HEK293 (cell line): ENCODE measurements at regions not wholly inside any gene's neighbourhood (a gene's known extent, or its start where the extent isn't known, plus 50 kb on each side); places are given as distances from the start of the nearest gene placed in this dataset.

Source experiments
- CTCF ChIA-PET: fragments of 350-600 bp; formaldehyde crosslinking; extraction: SDS; loops from one replicate; lab custom pipeline; 2021; ENCODE audit warnings: antibody characterized with exemption; lab: Yijun Ruan, JAX
- POLR2A ChIA-PET: fragments of 300-600 bp; formaldehyde crosslinking; extraction: SDS; loops from one replicate; lab custom pipeline; 2020; ENCODE audit warnings: antibody characterized with exemption, inconsistent platforms; lab: Yijun Ruan, JAX
- H3K27ac ChIP-seq: fragments of 200-500 bp; sonication (Bioruptor generic); 2 replicates; pipeline ENCODE4 v1.5.1; 2014; ENCODE audit warnings: low read depth, low read length, control low read depth, inconsistent platforms; ENCODE audit errors: extremely low read depth
- H3K36me3 ChIP-seq, 2 experiments: fragments of 200-500 bp in 1 of 2; sonication (Bioruptor generic) in 1 of 2; 1 replicate in 1 of 2; 2 replicates in 1 of 2; pipeline ENCODE4 v1.5.1; 2014 to 2017; ENCODE audit warnings: inconsistent platforms in 2 of 2, low read length in 2 of 2; ENCODE audit not compliant: control insufficient read depth in 2 of 2, insufficient read depth in 1 of 2
- H3K4me1 ChIP-seq: fragments of 200-500 bp; sonication (Bioruptor generic); 2 replicates; pipeline ENCODE4 v1.5.1; 2014; ENCODE audit warnings: mild to moderate bottlenecking, low read length, inconsistent platforms; ENCODE audit not compliant: control insufficient read depth, insufficient read depth
- H3K4me3 ChIP-seq: 2 replicates; pipeline ENCODE4 v1.5.1; 2011; ENCODE audit warnings: low read depth, mild to moderate bottlenecking, control low read depth, low read length, moderate library complexity
- H3K9me3 ChIP-seq: fragments of 200-500 bp; sonication (Bioruptor generic); 2 replicates; pipeline ENCODE4 v1.5.1; 2014; ENCODE audit warnings: low read depth, low read length, inconsistent platforms; ENCODE audit not compliant: control insufficient read depth, insufficient read depth
- GLI2 ChIP-seq: fragments of 450-650 bp; formaldehyde crosslinking; IDR thresholded peaks from 2 replicates; pipeline ENCODE4; 2017; ENCODE audit warnings: missing biosample characterization, missing genetic modification characterization, low read depth, borderline replicate concordance
- GLIS1 ChIP-seq: fragments of 450-650 bp; formaldehyde crosslinking; IDR thresholded peaks from 2 replicates; pipeline ENCODE4 v1.5.1; 2016; ENCODE audit warnings: missing biosample characterization, missing genetic modification characterization
- GLIS2 ChIP-seq: fragments of 450-650 bp; formaldehyde crosslinking; IDR thresholded peaks from 2 replicates; pipeline ENCODE4 v1.5.1; 2016; ENCODE audit warnings: missing biosample characterization, missing genetic modification characterization
- IKZF3 ChIP-seq: fragments of 450-650 bp; IDR thresholded peaks from 2 replicates; pipeline ENCODE4 v1.5.0; 2018; ENCODE audit warnings: missing biosample characterization, mild to moderate bottlenecking, missing genetic modification characterization, moderate library complexity
- OSR2 ChIP-seq: fragments of 450-650 bp; formaldehyde crosslinking; IDR thresholded peaks from 2 replicates; pipeline ENCODE4 v1.5.1; 2016; ENCODE audit warnings: missing biosample characterization, missing genetic modification characterization
- ZBTB1 ChIP-seq: fragments of 450-650 bp; formaldehyde crosslinking; IDR thresholded peaks from 2 replicates; pipeline ENCODE4 v1.5.1; 2016; ENCODE audit warnings: missing biosample characterization, missing genetic modification characterization
- ZBTB17 ChIP-seq: fragments of 450-650 bp; formaldehyde crosslinking; IDR thresholded peaks from 2 replicates; pipeline ENCODE4 v1.5.1; 2016; ENCODE audit warnings: missing biosample characterization, missing genetic modification characterization
- ZBTB8A ChIP-seq: fragments of 450-650 bp; formaldehyde crosslinking; IDR thresholded peaks from 2 replicates; pipeline ENCODE4 v1.5.1; 2016; ENCODE audit warnings: missing biosample characterization, missing genetic modification characterization
- ZFP3 ChIP-seq: fragments of 450-650 bp; formaldehyde crosslinking; IDR thresholded peaks from 2 replicates; pipeline ENCODE4 v1.5.1; 2016; ENCODE audit warnings: low read depth, missing biosample characterization, missing genetic modification characterization
- ZFP41 ChIP-seq: fragments of 450-650 bp; formaldehyde crosslinking; IDR thresholded peaks from 2 replicates; pipeline ENCODE4 v1.5.1; 2016; ENCODE audit warnings: missing biosample characterization, missing genetic modification characterization, borderline replicate concordance
- ZIC2 ChIP-seq: fragments of 450-650 bp; formaldehyde crosslinking; IDR thresholded peaks from 2 replicates; pipeline ENCODE4 v1.5.1; 2016; ENCODE audit warnings: missing biosample characterization, missing genetic modification characterization
- ZNF169 ChIP-seq: fragments of 450-650 bp; formaldehyde crosslinking; IDR thresholded peaks from 2 replicates; pipeline ENCODE4 v1.5.1; 2016; ENCODE audit warnings: missing biosample characterization, missing genetic modification characterization
- ZNF174 ChIP-seq: fragments of 450-650 bp; formaldehyde crosslinking; IDR thresholded peaks from 2 replicates; pipeline ENCODE4 v1.5.0; 2017; ENCODE audit warnings: missing biosample characterization, mild to moderate bottlenecking, missing genetic modification characterization
- ZNF223 ChIP-seq: fragments of 450-650 bp; formaldehyde crosslinking; IDR thresholded peaks from 2 replicates; pipeline ENCODE4 v1.5.1; 2016; ENCODE audit warnings: missing biosample characterization, missing genetic modification characterization
- ZNF23 ChIP-seq: fragments of 450-650 bp; formaldehyde crosslinking; IDR thresholded peaks from 2 replicates; pipeline ENCODE4 v1.5.1; 2016; ENCODE audit warnings: missing biosample characterization, missing genetic modification characterization, borderline replicate concordance
- ZNF266 ChIP-seq: fragments of 450-650 bp; formaldehyde crosslinking; IDR thresholded peaks from 2 replicates; pipeline ENCODE4 v1.5.1; 2016; ENCODE audit warnings: missing biosample characterization, missing genetic modification characterization, low read depth
- ZNF404 ChIP-seq: fragments of 450-650 bp; formaldehyde crosslinking; IDR thresholded peaks from 2 replicates; pipeline ENCODE4 v1.5.1; 2017; ENCODE audit warnings: missing biosample characterization, missing genetic modification characterization
- ZNF48 ChIP-seq: fragments of 450-650 bp; formaldehyde crosslinking; IDR thresholded peaks from 2 replicates; pipeline ENCODE4 v1.5.1; 2016; ENCODE audit warnings: missing biosample characterization, missing genetic modification characterization
- ZNF560 ChIP-seq: fragments of 450-650 bp; formaldehyde crosslinking; IDR thresholded peaks from 2 replicates; pipeline ENCODE4 v1.5.1; 2017; ENCODE audit warnings: missing biosample characterization, missing genetic modification characterization, borderline replicate concordance
- ZNF629 ChIP-seq: fragments of 450-650 bp; formaldehyde crosslinking; IDR thresholded peaks from 2 replicates; pipeline ENCODE4 v1.5.1; 2017; ENCODE audit warnings: missing biosample characterization, missing genetic modification characterization
- TF ChIP-seq, protein P1 (sequence below): fragments of 450-650 bp; formaldehyde crosslinking; IDR thresholded peaks from 2 replicates; pipeline ENCODE4 v1.5.1; 2017; ENCODE audit warnings: missing biosample characterization, missing genetic modification characterization
- TF ChIP-seq, protein P2 (sequence below): fragments of 450-650 bp; formaldehyde crosslinking; IDR thresholded peaks from 2 replicates; pipeline ENCODE4 v1.5.1; 2016; ENCODE audit warnings: missing biosample characterization, missing genetic modification characterization
- TF ChIP-seq, protein P3 (sequence below): fragments of 450-650 bp; formaldehyde crosslinking; IDR thresholded peaks from 2 replicates; pipeline ENCODE4 v1.5.1; 2016; ENCODE audit warnings: missing biosample characterization, missing genetic modification characterization
- TF ChIP-seq, protein P4 (sequence below): fragments of 450-650 bp; formaldehyde crosslinking; IDR thresholded peaks from 2 replicates; pipeline ENCODE4 v1.5.1; 2017; ENCODE audit warnings: missing biosample characterization, missing genetic modification characterization
- TF ChIP-seq, protein P5 (sequence below): fragments of 450-650 bp; formaldehyde crosslinking; IDR thresholded peaks from 2 replicates; pipeline ENCODE4 v1.5.1; 2016; ENCODE audit warnings: missing biosample characterization, missing genetic modification characterization
- TF ChIP-seq, protein P6 (sequence below): fragments of 450-650 bp; formaldehyde crosslinking; IDR thresholded peaks from 2 replicates; pipeline ENCODE4; 2016; ENCODE audit warnings: missing biosample characterization, missing genetic modification characterization

DNA sequence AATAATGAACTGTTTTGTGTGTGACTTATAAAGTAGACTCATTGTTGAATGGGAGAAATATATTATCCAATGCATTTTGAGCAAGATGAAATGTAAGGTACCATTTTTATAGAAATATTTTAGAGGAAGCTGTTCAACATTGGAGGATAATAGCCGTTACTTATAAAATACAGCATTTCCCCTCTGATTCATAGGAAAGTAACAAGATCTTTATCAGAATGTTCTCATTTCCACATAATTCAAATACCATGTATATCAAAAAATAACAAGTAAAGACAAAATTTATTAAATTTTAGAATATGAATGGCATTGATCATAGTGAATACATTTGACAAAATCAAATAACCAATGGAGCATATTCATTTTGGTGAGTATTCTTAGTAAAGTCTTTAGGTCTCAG, 346.7 kb upstream of the PTGER4 start:
- Histone ChIP-seq H3K4me3 (no peak overlapping the region), H3K27ac (no peak overlapping the region), H3K9me3 (no peaks in the 10 kb centered on the region)
- POLR2A ChIA-PET, result no interaction called here
- TF ChIP-seq ZNF23 (no peak), GLIS2 (tag by site-specific recombination) (no peak), ZNF629 (tag by site-specific recombination) (no peak), ZNF169 (tag by site-specific recombination) (no peak), OSR2 (no peak), ZNF560 (tag by site-specific recombination) (no peak), ZBTB17 (tag by site-specific recombination) (no peak), ZBTB8A (tag by site-specific recombination) (no peak), GLI2 (tag by site-specific recombination) (no peak), ZBTB1 (no peak), ZNF223 (tag by site-specific recombination) (no peak), ZFP3 (tag by site-specific recombination) (no peak)
- TF ChIP-seq, protein P1, sequence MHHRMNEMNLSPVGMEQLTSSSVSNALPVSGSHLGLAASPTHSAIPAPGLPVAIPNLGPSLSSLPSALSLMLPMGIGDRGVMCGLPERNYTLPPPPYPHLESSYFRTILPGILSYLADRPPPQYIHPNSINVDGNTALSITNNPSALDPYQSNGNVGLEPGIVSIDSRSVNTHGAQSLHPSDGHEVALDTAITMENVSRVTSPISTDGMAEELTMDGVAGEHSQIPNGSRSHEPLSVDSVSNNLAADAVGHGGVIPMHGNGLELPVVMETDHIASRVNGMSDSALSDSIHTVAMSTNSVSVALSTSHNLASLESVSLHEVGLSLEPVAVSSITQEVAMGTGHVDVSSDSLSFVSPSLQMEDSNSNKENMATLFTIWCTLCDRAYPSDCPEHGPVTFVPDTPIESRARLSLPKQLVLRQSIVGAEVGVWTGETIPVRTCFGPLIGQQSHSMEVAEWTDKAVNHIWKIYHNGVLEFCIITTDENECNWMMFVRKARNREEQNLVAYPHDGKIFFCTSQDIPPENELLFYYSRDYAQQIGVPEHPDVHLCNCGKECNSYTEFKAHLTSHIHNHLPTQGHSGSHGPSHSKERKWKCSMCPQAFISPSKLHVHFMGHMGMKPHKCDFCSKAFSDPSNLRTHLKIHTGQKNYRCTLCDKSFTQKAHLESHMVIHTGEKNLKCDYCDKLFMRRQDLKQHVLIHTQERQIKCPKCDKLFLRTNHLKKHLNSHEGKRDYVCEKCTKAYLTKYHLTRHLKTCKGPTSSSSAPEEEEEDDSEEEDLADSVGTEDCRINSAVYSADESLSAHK (tag by site-specific recombination), result no peak
- TF ChIP-seq, protein P2, sequence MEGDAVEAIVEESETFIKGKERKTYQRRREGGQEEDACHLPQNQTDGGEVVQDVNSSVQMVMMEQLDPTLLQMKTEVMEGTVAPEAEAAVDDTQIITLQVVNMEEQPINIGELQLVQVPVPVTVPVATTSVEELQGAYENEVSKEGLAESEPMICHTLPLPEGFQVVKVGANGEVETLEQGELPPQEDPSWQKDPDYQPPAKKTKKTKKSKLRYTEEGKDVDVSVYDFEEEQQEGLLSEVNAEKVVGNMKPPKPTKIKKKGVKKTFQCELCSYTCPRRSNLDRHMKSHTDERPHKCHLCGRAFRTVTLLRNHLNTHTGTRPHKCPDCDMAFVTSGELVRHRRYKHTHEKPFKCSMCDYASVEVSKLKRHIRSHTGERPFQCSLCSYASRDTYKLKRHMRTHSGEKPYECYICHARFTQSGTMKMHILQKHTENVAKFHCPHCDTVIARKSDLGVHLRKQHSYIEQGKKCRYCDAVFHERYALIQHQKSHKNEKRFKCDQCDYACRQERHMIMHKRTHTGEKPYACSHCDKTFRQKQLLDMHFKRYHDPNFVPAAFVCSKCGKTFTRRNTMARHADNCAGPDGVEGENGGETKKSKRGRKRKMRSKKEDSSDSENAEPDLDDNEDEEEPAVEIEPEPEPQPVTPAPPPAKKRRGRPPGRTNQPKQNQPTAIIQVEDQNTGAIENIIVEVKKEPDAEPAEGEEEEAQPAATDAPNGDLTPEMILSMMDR (tag by site-specific recombination), result no peak
- TF ChIP-seq, all 188 proteins: peak for 0
- CTCF ChIA-PET, result no interaction called here
- Histone ChIP-seq H3K36me3 (no peaks in the 10 kb centered on the region; a peak in 1 of 3 replicates), H3K4me1 (no peaks in the 10 kb centered on the region)

DNA sequence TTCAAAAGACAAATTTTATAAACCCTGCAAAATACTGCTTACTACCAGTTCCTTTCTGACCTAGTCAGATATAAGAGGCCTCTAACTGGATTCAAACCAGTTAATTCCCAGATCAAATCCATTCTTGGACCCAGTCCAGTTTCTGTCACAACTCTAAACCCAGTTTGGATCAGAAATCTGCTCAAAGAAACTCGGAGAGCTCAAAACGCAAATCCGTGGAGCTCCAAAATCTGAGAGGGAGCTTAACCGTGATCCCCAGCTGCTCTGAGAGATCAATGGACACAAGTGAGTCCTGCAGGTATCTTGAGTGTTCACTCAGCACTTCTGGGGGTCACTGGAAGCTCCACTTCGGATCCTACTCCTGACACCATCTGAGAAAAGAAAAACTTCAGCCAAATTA, 348.1 kb upstream of the PTGER4 start:
- H3K4me3 ChIP-seq, result no peak overlapping the region
- H3K27ac ChIP-seq, result no peak overlapping the region
- no peaks in the 10 kb centered on the region for H3K4me1 ChIP-seq
- CTCF ChIA-PET, result no interaction called here
- no peaks in the 10 kb centered on the region; a peak in 1 of 3 replicates for H3K36me3 ChIP-seq
- POLR2A ChIA-PET, result no interaction called here
- H3K9me3 ChIP-seq, result no peaks in the 10 kb centered on the region
- TF ChIP-seq, protein P3, sequence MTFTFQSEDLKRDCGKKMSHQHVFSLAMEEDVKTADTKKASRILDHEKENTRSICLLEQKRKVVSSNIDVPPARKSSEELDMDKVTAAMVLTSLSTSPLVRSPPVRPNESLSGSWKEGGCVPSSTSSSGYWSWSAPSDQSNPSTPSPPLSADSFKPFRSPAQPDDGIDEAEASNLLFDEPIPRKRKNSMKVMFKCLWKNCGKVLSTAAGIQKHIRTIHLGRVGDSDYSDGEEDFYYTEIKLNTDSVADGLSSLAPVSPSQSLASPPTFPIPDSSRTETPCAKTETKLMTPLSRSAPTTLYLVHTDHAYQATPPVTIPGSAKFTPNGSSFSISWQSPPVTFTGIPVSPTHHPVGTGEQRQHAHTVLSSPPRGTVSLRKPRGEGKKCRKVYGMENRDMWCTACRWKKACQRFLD, result no peak
- TF ChIP-seq, protein P4, sequence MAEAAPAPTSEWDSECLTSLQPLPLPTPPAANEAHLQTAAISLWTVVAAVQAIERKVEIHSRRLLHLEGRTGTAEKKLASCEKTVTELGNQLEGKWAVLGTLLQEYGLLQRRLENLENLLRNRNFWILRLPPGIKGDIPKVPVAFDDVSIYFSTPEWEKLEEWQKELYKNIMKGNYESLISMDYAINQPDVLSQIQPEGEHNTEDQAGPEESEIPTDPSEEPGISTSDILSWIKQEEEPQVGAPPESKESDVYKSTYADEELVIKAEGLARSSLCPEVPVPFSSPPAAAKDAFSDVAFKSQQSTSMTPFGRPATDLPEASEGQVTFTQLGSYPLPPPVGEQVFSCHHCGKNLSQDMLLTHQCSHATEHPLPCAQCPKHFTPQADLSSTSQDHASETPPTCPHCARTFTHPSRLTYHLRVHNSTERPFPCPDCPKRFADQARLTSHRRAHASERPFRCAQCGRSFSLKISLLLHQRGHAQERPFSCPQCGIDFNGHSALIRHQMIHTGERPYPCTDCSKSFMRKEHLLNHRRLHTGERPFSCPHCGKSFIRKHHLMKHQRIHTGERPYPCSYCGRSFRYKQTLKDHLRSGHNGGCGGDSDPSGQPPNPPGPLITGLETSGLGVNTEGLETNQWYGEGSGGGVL (tag by site-specific recombination), result no peak
- TF ChIP-seq, protein P5, sequence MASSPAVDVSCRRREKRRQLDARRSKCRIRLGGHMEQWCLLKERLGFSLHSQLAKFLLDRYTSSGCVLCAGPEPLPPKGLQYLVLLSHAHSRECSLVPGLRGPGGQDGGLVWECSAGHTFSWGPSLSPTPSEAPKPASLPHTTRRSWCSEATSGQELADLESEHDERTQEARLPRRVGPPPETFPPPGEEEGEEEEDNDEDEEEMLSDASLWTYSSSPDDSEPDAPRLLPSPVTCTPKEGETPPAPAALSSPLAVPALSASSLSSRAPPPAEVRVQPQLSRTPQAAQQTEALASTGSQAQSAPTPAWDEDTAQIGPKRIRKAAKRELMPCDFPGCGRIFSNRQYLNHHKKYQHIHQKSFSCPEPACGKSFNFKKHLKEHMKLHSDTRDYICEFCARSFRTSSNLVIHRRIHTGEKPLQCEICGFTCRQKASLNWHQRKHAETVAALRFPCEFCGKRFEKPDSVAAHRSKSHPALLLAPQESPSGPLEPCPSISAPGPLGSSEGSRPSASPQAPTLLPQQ (tag by site-specific recombination), result no peak
- TF ChIP-seq IKZF3 (tag by site-specific recombination), result no peak
- no peak for TF ChIP-seq GLIS1 (tag by site-specific recombination)
- TF ChIP-seq ZNF174 (tag by site-specific recombination), result no peak
- no peak for TF ChIP-seq ZNF404
- no peak for TF ChIP-seq ZIC2 (tag by site-specific recombination)
- no peak for TF ChIP-seq ZFP41
- TF ChIP-seq ZNF48 (tag by site-specific recombination), result no peak
- no peak for TF ChIP-seq ZNF266 (tag by site-specific recombination)
- TF ChIP-seq, protein P6, sequence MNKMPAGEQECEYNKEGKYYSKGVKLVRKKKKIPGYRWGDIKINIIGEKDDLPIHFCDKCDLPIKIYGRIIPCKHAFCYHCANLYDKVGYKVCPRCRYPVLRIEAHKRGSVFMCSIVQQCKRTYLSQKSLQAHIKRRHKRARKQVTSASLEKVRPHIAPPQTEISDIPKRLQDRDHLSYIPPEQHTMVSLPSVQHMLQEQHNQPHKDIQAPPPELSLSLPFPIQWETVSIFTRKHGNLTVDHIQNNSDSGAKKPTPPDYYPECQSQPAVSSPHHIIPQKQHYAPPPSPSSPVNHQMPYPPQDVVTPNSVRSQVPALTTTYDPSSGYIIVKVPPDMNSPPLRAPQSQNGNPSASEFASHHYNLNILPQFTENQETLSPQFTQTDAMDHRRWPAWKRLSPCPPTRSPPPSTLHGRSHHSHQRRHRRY (tag by site-specific recombination), result no peak
